ENCODE measurements at regions not wholly inside any gene's neighbourhood (a gene's known extent, or its start where the extent isn't known, plus 50 kb on each side); places are given as distances from the start of the nearest gene placed in this dataset.
A peak's percentile ranks its signal among the peaks of the same experiment; 100 is the strongest.
"Not testable (repeated sequence)": the region's sequence is repeated elsewhere in the genome, so short reads cannot be mapped to it uniquely, and the experiment has no call there.

- no peaks in the 10 kb centered on the region for H3K4me1 Mint-ChIP-seq (ENCODE audit: low read depth)
- no peaks in the 10 kb centered on the region for H3K9me3 Mint-ChIP-seq (ENCODE audit: insufficient read depth)
- no peaks in the 10 kb centered on the region for H3K27me3 Mint-ChIP-seq (ENCODE audit: low read depth)
- H3K36me3 Mint-ChIP-seq (ENCODE audit: low read depth): no peaks in the 10 kb centered on the region
- ChIA-PET POLR2A (no interaction called here), CTCF (no interaction called here)
- no peak overlapping the region for H3K27ac Mint-ChIP-seq
- ATAC-seq (no peak), DNase-seq (no peak)
- H3K4me3 Mint-ChIP-seq: no peak overlapping the region
Observed at GRCh38 chr3:82137050-82137449, 375.6 kb upstream of the GBE1 start.

- DNase-seq (peak; percentile 55), ATAC-seq (peak; percentile 61)
- H3K36me3 Mint-ChIP-seq (ENCODE audit: low read depth): no peaks in the 10 kb centered on the region
- ChIA-PET CTCF (interaction anchor here (0.6 to 1.4 kb wide), 4 partner anchors 465 to 635 kb away, joined by 3 to 5 read pairs (median 4); no protein-coding TSS in a partner anchor), POLR2A (no interaction called here)
- H3K27ac Mint-ChIP-seq: no peak overlapping the region
- H3K4me3 Mint-ChIP-seq: no peak overlapping the region
- H3K9me3 Mint-ChIP-seq (ENCODE audit: insufficient read depth): no peaks in the 10 kb centered on the region
- H3K27me3 Mint-ChIP-seq (ENCODE audit: low read depth): no peaks in the 10 kb centered on the region
- H3K4me1 Mint-ChIP-seq (ENCODE audit: low read depth): no peaks in the 10 kb centered on the region
Observed at GRCh38 chr3:82133070-82133606, 371.7 kb upstream of the GBE1 start.

GRCh38 chr3:82132210-82133069, 371.0 kb upstream of the GBE1 start:
- DNase-seq: no peak
- no peaks in the 10 kb centered on the region for H3K4me1 Mint-ChIP-seq (ENCODE audit: low read depth)
- no peaks in the 10 kb centered on the region for H3K9me3 Mint-ChIP-seq (ENCODE audit: insufficient read depth)
- CTCF ChIA-PET: interaction anchor here (1.0 to 1.6 kb wide), 4 partner anchors 9 to 642 kb away, joined by 3 to 6 read pairs (median 5); no protein-coding TSS in a partner anchor
- no peak overlapping the region for H3K27ac Mint-ChIP-seq
- H3K36me3 Mint-ChIP-seq (ENCODE audit: low read depth): no peaks in the 10 kb centered on the region
- no peak overlapping the region for H3K4me3 Mint-ChIP-seq
- ATAC-seq: no peak
- no peaks in the 10 kb centered on the region for H3K27me3 Mint-ChIP-seq (ENCODE audit: low read depth)
- POLR2A ChIA-PET: no interaction called here

- CTCF ChIA-PET: no interaction called here
- no peak for ATAC-seq
- H3K27ac Mint-ChIP-seq: no peak overlapping the region
Observed at GRCh38 chr3:82130046-82130445, 368.6 kb upstream of the GBE1 start.

GRCh38 chr3:82129221-82129801, 367.9 kb upstream of the GBE1 start:
- Mint-ChIP-seq H3K27me3 (ENCODE audit: low read depth) (no peaks in the 10 kb centered on the region), H3K27ac (no peak overlapping the region), H3K9me3 (ENCODE audit: insufficient read depth) (no peaks in the 10 kb centered on the region), H3K4me3 (no peak overlapping the region), H3K4me1 (ENCODE audit: low read depth) (no peaks in the 10 kb centered on the region), H3K36me3 (ENCODE audit: low read depth) (no peaks in the 10 kb centered on the region)
- CTCF ChIA-PET: no interaction called here
- DNase-seq (no peak), ATAC-seq (no peak)
- POLR2A ChIA-PET: no interaction called here

More at GRCh38 chr3:82130046-82130445, 368.6 kb upstream of the GBE1 start:
- Mint-ChIP-seq H3K4me1 (ENCODE audit: low read depth) (no peaks in the 10 kb centered on the region), H3K4me3 (no peak overlapping the region), H3K27me3 (ENCODE audit: low read depth) (no peaks in the 10 kb centered on the region), H3K9me3 (ENCODE audit: insufficient read depth) (no peaks in the 10 kb centered on the region), H3K36me3 (ENCODE audit: low read depth) (no peaks in the 10 kb centered on the region)
- POLR2A ChIA-PET: no interaction called here
- DNase-seq: no peak

GRCh38 chr3:82128271-82128670, 366.8 kb upstream of the GBE1 start:
- H3K27me3 Mint-ChIP-seq (ENCODE audit: low read depth): no peaks in the 10 kb centered on the region
- DNase-seq: no peak
- no peaks in the 10 kb centered on the region for H3K4me1 Mint-ChIP-seq (ENCODE audit: low read depth)
- POLR2A ChIA-PET: no interaction called here
- ATAC-seq: no peak
- H3K4me3 Mint-ChIP-seq: no peak overlapping the region
- no peaks in the 10 kb centered on the region for H3K9me3 Mint-ChIP-seq (ENCODE audit: insufficient read depth)
- no peaks in the 10 kb centered on the region for H3K36me3 Mint-ChIP-seq (ENCODE audit: low read depth)
- CTCF ChIA-PET: no interaction called here
- no peak overlapping the region for H3K27ac Mint-ChIP-seq

- Mint-ChIP-seq H3K36me3 (ENCODE audit: low read depth) (no peaks in the 10 kb centered on the region), H3K27me3 (ENCODE audit: low read depth) (no peaks in the 10 kb centered on the region), H3K27ac (no peak overlapping the region), H3K4me1 (ENCODE audit: low read depth) (no peaks in the 10 kb centered on the region), H3K9me3 (ENCODE audit: insufficient read depth) (no peaks in the 10 kb centered on the region), H3K4me3 (no peak overlapping the region)
- ATAC-seq (no peak), DNase-seq (no peak)
- POLR2A ChIA-PET: no interaction called here
- CTCF ChIA-PET: no interaction called here
Observed at GRCh38 chr3:82122554-82123345, 361.3 kb upstream of the GBE1 start.

- H3K27me3 Mint-ChIP-seq (ENCODE audit: low read depth): no peaks in the 10 kb centered on the region
- H3K4me3 Mint-ChIP-seq: no peak overlapping the region
- POLR2A ChIA-PET: no interaction called here
- H3K9me3 Mint-ChIP-seq (ENCODE audit: insufficient read depth): peaks cover 14% of the 10 kb centered on the region
- DNase-seq (no peak), ATAC-seq (no peak)
- H3K27ac Mint-ChIP-seq: no peak overlapping the region
- H3K4me1 Mint-ChIP-seq (ENCODE audit: low read depth): no peaks in the 10 kb centered on the region
- CTCF ChIA-PET: no interaction called here
- no peaks in the 10 kb centered on the region for H3K36me3 Mint-ChIP-seq (ENCODE audit: low read depth)
Observed at GRCh38 chr3:82114589-82114988, 353.1 kb upstream of the GBE1 start.

- CTCF ChIA-PET; H3K27ac Mint-ChIP-seq; H3K4me1 Mint-ChIP-seq (ENCODE audit: low read depth); H3K36me3 Mint-ChIP-seq (ENCODE audit: low read depth); POLR2A ChIA-PET; H3K27me3 Mint-ChIP-seq (ENCODE audit: low read depth); H3K4me3 Mint-ChIP-seq; H3K9me3 Mint-ChIP-seq (ENCODE audit: insufficient read depth); DNase-seq; ATAC-seq: not testable (repeated sequence)
Observed at GRCh38 chr3:82110721-82111120, 349.3 kb upstream of the GBE1 start.

GRCh38 chr3:82103241-82103640, 341.8 kb upstream of the GBE1 start:
- CTCF ChIA-PET: no interaction called here
- no peak overlapping the region for H3K27ac Mint-ChIP-seq
- no peaks in the 10 kb centered on the region for H3K36me3 Mint-ChIP-seq (ENCODE audit: low read depth)
- no peaks in the 10 kb centered on the region for H3K9me3 Mint-ChIP-seq (ENCODE audit: insufficient read depth)
- H3K4me1 Mint-ChIP-seq (ENCODE audit: low read depth): no peaks in the 10 kb centered on the region
- no peak overlapping the region for H3K4me3 Mint-ChIP-seq
- ATAC-seq (no peak), DNase-seq (no peak)
- no peaks in the 10 kb centered on the region for H3K27me3 Mint-ChIP-seq (ENCODE audit: low read depth)
- POLR2A ChIA-PET: no interaction called here

GRCh38 chr3:82100378-82100777, 338.9 kb upstream of the GBE1 start:
- Mint-ChIP-seq H3K27ac (no peak overlapping the region), H3K36me3 (ENCODE audit: low read depth) (no peaks in the 10 kb centered on the region), H3K4me3 (no peak overlapping the region), H3K27me3 (ENCODE audit: low read depth) (no peaks in the 10 kb centered on the region), H3K9me3 (ENCODE audit: insufficient read depth) (no peaks in the 10 kb centered on the region), H3K4me1 (ENCODE audit: low read depth) (no peaks in the 10 kb centered on the region)
- POLR2A ChIA-PET: no interaction called here
- DNase-seq (no peak), ATAC-seq (no peak)
- CTCF ChIA-PET: no interaction called here

- DNase-seq: no peak
- no peak overlapping the region for H3K4me3 Mint-ChIP-seq
- no peak for ATAC-seq
- H3K36me3 Mint-ChIP-seq (ENCODE audit: low read depth): no peaks in the 10 kb centered on the region
- CTCF ChIA-PET: no interaction called here
- no peaks in the 10 kb centered on the region for H3K27me3 Mint-ChIP-seq (ENCODE audit: low read depth)
- no peak overlapping the region for H3K27ac Mint-ChIP-seq
- H3K4me1 Mint-ChIP-seq (ENCODE audit: low read depth): no peaks in the 10 kb centered on the region
- POLR2A ChIA-PET: no interaction called here
- no peaks in the 10 kb centered on the region for H3K9me3 Mint-ChIP-seq (ENCODE audit: insufficient read depth)
Observed at GRCh38 chr3:82093641-82094040, 332.2 kb upstream of the GBE1 start.

All from activated CD8-positive, alpha-beta T cell treated with anti-CD3 and anti-CD28 coated beads, Interleukin-2, amount 10 ng/mL, durations not matched to agents 7 days and 5 days (primary cell).